Right ventricle myocardium superior (tissue), 1 donor: ENCODE measurements at regions not wholly inside any gene's neighbourhood (a gene's known extent, or its start where the extent isn't known, plus 50 kb on each side); places are given as distances from the start of the nearest gene placed in this dataset.
A peak's percentile ranks its signal among the peaks of the same experiment; 100 is the strongest.

Source experiments
- ATAC-seq: fragments of 200-7000 bp; cut with Tn5 transposase; one replicate; pipeline ENCODE4 v1.9.1; 2020; ENCODE audit warnings: mild to moderate bottlenecking; ENCODE audit not compliant: poor library complexity
- DNase-seq: peaks from one replicate; pipeline ENCODE4 v3.0.0-alpha.2; 2020
- intact Hi-C: fragments of 100-400 bp; cut with DNase I; formaldehyde crosslinking; loops from one replicate; pipeline ENCODE4 v1.11.2; 2022
- donor health status: DM: no; HTN: yes; CAD: no; lungs with severe emphysema.

DNA sequence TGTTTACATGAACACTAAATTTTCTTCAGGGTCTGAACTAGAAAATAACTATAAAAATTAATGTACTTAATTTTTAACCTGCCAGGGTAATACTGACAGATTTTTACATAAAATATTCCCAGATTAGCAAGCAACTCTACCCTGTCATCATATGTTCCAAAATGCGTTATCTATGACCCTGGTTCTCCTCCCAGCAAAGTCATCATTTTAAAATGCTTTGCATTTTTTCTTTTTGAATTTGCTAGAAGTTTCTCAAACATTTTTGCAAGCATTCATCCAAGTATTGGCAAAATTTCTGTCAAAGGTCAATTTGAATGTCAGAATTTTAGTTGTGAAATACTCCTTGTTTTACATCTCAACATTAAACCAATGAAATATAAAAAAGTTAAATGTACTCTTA is 144.5 kb upstream of the FTMT start:
- ATAC-seq: no peak
- intact Hi-C loops: no loop called here

DNA sequence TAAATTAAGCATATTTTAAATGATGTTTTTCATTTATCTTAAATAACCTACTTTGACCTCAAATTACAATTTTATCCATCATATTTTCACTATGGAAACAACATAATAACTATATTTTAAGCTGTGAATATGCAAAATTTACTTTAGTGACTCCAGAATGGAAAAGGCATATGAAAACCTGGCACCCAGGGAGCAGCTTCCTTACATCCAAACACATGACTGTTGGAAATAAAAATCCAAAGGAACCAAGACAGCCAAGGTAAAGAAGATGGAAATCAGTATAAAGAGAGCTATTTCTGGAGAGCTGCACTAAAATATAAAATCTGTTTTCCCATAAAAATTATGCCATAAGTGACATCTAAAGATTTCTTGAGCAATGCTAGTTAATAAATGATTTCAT is 140.3 kb upstream of the FTMT start:
- intact Hi-C loops: no loop called here
- ATAC-seq (no peak), DNase-seq (no peak)

More for the DNA sequence above, 144.5 kb upstream of the FTMT start:
- DNase-seq: no peak

DNA sequence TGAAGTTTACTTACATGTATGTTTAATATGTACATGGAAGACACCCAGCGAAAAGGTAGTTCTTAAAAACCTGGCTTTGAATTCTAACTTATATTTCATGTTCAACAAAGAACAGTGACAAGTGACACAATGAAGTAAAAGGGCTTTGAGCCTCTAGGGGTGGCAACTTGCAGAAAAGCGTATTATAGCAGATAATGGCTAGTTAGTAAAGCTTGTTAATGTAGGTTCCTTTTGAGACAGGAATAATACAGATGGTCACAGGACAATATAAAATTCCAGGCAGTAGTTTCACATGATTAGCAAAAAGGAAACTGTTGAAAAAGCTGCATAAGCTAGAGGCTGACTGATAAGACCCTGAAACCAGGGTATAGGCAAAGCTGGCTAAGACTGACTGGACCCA is 132.4 kb upstream of the FTMT start:
- ATAC-seq (no peak), DNase-seq (no peak)
- intact Hi-C loops: no loop called here

DNA sequence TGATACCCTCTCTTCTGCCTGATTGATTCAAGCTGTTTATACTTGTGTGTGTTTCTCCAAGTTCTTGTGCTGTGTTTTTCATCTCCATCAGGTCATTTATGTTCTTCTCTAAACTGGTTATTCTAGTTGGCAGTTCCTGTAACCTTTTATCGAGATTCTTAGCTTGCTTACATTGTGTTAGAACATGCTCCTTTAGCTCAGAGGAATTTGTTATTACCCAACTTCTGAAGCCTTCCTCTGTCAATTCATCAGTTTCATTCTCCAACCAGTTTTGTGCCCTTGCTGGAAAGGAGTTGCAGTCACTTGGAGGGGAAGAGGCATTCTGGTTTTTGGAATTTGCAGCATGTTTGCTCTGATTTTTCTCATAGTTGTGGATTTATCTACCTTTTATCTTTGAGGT is 126.2 kb upstream of the FTMT start:
- intact Hi-C loops: no loop called here
- DNase-seq (no peak), ATAC-seq (no peak)

DNA sequence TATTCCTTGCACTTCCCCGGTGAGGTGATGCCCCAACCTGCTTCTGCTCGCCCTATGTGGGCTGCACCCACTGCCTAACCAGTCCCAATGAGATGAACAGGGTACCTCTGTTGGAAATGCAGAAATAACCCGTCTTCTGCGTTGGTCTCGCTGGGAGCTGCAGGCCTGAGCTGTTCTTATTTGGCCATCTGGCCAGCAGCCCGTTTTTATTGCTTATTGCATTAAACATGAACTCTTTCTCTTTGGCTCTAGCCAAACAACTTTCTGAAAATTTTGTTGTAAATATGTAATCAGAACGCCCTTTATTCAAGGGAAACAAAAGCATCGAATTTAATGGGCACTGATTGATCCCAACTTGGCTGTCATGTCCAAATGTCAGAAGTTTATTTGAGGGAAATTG is 124.7 kb upstream of the FTMT start:
- intact Hi-C loops: no loop called here
- no peak for ATAC-seq
- no peak for DNase-seq

DNA sequence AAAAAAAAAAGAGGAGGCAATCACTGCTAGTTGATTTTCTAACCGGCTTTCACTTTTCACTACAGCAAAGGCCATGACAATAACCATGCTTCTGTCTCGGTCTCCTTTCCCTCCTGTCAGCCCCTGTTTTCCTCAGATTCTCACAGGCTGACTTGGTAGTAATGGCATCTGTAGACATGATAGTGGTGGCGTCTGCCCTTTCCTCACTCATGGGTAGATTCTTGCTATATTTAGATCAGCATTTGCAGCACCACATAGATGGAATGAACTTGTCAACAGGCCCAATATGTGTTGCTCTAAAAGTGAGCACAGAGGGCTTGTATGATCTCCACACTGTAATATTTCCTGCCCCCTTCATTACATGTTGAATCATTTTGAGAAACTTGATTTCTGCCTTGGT is 120.3 kb upstream of the FTMT start:
- intact Hi-C loops: no loop called here
- DNase-seq: no peak
- ATAC-seq: peak; percentile 92

DNA sequence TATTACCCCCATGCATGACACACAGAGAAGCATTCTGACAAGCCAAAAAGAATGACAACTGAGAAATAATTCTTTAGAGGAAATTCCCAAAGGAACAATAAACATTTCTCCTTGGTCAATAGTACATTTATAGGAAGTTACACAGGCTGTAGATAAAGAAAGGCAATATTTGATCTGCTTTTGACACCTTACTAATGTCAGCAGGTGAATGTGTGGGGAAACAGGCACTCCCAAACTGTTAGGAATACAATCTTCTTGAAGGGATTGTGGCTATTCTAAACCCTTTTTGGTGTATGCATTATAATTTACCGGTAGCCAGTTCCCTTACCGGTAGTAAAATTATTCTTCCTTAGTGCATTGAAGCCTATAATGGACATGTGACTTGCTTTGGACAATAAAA is 116.1 kb upstream of the FTMT start:
- intact Hi-C loops: no loop called here
- no peak for ATAC-seq
- no peak for DNase-seq

DNA sequence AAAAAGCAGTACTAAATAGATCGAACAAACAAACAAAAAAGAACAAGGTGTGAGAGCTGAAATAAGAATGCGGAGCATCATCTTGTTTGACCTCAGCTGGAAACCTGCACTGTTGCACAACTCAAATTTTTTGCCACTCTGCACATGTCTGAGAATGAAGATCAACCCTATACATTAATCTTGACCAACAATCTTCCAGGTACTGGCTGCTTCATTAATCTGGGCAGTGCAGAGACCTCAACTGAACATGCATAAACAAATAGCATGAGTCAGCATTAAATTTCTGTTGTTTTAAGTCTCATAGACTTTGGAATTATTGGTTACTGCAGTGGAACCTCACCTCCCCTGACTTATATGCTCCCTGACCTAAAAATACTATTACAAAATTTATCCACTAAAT is 114.6 kb upstream of the FTMT start:
- no peak for ATAC-seq
- DNase-seq: no peak
- intact Hi-C loops: no loop called here

DNA sequence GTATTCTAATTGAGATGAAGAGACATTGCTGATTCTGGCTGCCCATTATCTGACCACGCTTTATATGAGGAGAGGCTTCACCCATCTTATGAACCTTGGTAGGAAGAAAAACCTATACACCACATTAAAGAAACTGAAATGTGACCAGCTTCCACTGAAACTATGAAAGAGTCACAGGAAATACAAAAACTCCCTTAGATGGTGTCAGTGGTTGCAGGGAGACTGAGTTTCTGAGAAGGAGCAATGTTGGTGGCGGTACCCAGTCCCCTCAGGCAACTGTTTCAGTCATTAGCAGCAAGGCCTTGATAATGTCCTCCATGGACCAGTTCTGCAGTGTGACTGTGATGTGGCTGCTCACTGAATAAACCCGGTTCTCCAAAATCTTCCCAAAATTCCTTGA is 110.5 kb upstream of the FTMT start:
- intact Hi-C loops: no loop called here
- DNase-seq: no peak
- no peak for ATAC-seq

DNA sequence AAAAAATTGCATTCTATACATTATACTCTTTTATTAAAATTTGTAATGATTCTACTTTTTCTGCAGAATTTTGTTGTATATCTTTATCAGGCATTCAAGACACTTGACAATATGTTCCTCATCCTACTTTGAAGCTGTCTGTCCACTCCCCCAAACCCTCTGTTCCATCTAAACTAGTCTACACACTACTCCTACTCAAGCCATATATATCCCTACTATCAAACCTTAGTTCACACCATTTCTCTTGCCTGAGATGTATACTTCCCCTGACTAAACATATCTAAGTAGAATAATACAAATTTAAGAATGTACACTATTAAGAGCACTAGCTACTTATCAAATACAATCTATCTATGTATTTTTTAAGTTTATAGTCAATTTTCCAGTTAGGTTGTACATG is 107.1 kb upstream of the FTMT start:
- ATAC-seq: no peak
- no peak for DNase-seq
- intact Hi-C loops: no loop called here

DNA sequence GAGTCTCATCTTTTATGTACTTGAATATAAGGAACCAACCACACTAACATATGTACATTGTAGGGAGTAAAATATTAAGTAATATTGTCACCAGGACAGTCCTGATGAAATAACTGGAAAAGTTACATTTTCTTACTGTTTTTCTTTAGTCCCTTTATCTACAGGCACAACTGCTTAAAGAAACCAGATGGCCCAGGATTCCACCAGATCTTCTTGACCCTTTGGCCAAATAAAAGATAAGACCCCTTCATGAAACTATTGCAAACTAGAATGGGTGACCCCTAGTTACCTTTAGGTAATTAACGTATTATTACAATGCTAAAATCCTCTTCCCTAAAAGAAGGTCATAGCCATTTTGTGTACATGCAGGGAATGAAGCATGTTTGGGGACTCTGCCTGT is 106.3 kb upstream of the FTMT start:
- ATAC-seq: no peak
- intact Hi-C loops: no loop called here

DNA sequence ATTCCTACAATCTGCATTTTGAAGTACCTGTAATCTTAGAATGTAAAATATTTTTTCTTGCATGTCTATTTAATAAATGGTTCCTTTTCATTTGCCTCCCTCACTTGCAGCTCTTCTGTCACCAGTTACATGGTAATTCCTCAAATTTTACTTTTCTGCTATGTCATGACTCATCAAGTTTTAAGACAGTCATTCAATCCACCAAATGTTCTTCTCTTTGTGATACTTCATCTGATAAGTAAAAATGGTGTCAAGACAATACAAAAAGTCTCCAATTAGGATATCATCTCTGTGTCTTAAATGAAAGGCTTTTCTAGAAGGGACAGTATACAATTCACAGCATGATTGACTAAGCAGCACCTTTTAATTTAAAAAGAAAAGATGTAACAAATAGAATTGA is 104.9 kb upstream of the FTMT start:
- no peak for ATAC-seq
- intact Hi-C loops: no loop called here
- DNase-seq: no peak

More for the DNA sequence above, 106.3 kb upstream of the FTMT start:
- DNase-seq: no peak

DNA sequence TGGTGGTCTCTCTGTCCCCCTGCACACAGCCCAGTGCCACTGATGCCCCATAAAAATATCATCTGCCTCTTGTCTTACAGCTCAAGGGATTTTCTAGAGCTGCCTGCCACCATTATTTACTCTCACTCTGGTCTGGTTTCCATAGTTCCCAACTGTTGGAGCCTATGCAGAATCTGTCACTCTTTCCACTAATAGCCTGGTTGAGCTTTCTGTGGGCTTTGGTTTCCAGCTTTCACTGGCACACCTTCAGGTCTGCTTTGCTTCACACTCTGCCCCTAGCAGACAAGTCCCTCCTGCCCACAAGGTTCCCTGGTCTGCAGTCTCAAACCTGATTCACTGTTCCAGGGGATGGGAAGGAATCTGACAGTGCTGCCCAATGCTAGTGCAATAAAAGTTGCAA is 103.0 kb upstream of the FTMT start:
- DNase-seq: no peak
- peak; percentile 88 for ATAC-seq
- intact Hi-C loops: no loop called here

DNA sequence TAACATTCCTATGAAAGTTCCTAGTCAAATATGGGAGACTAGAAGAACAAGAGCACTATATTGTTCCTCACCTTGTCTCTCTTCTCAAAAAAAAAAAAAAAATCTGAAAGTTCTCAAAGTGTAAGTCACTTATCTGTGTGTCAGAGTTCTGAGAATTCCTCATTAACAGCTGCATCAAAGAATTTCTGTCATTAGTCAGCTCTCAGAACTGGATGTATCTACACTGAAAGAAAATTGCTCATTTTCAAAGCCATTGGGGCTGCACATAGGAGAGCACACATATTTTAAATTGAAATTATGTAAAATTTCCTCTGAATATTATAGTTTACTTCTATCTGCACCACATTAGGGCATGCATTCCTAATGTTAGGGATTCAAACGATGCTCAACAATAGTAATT is 99.5 kb upstream of the FTMT start:
- ATAC-seq: no peak
- intact Hi-C loops: no loop called here
- no peak for DNase-seq

DNA sequence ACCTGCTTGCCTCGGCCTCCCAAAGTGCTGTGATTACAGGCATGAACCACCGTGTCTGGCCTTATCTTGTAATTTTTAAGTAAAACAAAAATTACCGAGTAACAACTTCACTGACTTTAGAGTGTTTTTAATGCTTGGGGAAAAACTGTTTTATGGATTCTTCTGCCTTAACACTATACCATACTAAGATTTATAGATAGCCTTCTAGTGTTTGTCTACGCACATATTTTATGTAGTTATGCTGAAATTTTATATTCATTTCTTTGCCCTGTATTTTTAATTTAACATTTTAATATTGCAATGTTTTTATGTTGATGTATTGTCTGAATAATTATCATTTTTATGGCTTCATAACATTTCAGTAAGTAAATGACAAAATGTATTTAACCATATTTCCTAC is 96.4 kb upstream of the FTMT start:
- DNase-seq (no peak), ATAC-seq (no peak)
- intact Hi-C loops: no loop called here

DNA sequence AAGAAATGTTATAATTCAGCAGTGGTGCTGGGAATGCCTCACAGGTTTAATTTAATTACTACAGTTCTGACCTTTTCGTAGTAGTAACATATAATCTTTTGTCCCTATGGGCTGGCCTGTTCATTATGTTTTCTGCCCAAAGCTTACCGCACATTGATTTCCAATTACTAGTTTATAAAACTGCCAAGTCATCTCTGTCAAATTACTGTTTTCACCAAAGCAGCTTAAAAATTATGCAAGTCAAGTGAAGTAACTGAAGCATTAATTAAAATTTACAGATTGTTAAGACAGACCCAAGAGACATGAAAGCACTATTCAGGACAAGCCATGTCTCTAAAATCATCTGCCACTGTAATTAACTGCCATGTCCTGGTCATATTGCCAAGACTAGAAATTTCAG is 93.9 kb upstream of the FTMT start:
- ATAC-seq (no peak), DNase-seq (no peak)
- intact Hi-C loops: no loop called here

DNA sequence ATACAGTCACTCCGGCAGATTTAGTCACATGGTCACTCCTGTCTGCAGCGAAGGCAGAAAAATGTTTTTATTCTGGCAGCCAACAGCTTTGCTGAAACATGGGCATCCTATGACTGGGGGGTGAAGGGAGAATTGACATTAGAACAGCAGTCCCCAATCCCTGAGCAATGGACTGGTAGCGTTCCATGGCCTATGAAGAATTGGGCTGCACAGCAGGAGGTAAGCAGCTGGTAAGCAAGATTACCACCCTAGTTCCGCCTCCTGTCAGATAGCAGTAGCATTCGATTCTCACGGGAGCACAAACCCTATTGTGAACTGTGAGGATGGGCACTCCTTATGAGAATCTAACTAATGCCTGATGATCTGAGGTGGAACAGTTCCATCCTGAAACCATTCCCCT is 93.1 kb upstream of the FTMT start:
- intact Hi-C loops: no loop called here
- DNase-seq: no peak
- no peak for ATAC-seq

DNA sequence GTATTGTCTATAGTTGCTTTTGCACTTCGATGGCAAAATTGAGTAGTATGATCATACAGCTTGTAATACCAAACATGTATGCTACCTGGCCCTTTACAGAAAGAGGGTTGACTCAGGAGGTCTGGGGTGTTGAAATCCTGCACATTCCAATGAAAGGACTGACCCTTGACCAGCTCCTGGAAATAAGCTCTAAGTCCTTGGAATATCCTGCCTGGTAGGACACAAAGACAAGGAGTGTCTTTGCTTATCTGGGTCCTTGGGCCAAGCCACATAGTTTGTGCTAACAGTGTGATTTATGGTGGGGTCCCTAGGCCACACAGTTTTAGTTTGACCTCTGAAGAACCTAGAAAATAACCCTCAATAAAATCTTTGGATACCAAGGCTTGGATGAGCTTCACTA is 89.3 kb upstream of the FTMT start:
- ATAC-seq: no peak
- no peak for DNase-seq
- intact Hi-C loops: no loop called here

DNA sequence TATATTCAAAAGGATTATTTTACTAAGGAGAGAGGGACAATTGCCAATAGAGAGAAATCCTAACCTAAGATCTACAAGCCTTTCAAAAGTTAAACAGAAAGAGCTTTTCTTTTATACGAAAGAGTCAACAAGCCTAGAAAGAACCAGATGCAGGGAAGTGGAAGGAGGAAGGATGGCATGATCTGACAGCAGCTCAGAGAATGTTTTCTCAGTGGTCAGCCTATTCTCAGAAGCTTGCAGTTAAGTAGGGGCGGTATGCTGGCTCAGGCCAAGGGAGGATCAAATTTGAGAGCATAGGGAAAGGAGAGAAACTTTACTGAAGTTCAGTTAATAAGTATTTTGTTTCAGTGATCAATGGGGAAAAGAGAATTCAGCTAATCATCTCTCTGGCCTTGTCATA is 88.0 kb upstream of the FTMT start:
- intact Hi-C loops: no loop called here
- DNase-seq: no peak

DNA sequence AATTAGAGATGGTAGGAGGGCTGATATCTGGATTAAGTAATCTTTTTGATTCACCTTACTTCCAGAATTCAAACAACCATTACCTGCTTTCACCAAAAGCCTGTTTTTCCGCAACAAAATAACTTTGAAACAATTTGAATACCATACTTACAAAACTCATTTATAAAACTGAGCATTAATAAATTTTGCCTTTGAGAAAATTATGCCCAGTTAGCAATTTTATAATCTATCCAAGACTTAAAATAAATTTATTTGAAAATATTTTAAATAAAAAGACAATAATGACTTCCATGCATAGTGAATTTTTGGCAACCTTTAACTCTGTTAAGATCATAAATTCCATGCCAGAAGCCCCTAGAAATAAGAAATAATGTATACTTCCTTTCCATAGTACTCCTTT is 71.3 kb upstream of the FTMT start:
- intact Hi-C loops: no loop called here
- ATAC-seq (no peak), DNase-seq (no peak)

More for the DNA sequence above, 88.0 kb upstream of the FTMT start:
- no peak for ATAC-seq

DNA sequence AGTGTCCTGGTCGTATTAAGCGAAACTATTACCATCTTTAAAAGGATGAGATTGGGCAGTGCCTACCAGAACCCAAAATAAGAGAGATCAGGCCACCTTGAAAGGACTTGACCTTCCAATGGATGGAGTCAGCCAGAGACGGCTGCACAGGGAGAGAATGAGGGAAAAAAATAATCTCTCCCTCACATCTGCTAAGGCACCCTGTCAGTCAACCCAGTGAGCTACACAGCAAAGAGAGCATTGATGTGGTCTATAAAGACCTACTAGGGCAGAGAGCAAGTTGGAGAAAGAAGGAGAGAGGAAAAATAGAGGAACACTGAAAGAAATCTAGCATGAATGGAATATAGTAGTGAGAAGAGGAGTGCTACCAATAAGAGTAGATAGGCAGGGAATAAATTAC is 68.0 kb upstream of the FTMT start:
- no peak for DNase-seq
- no peak for ATAC-seq
- intact Hi-C loops: no loop called here

DNA sequence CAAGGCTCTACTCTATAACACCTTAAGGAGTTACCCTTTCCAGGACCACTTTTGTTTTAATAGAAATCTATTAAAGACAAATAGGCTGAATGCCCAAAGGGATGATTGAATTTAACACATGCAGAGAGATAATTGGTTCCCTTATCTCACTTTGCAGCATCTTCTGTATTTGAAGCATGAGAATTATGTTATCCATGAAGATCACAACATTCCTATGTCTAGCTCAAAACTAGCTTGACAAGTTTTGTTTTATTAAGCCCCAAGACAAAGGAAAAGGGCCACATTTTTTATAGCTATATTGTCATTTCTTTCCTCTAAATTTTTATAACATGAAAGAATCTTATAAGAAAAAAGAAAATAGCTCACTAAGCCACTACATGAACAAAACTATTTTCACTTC is 57.9 kb upstream of the FTMT start:
- DNase-seq (no peak), ATAC-seq (no peak)
- intact Hi-C loops: no loop called here
